Vagina (tissue), 2 donors: ENCODE measurements at regions not wholly inside any gene's neighbourhood (a gene's known extent, or its start where the extent isn't known, plus 50 kb on each side); places are given as distances from the start of the nearest gene placed in this dataset.

Experiments
- DNase-seq, 2 donors: peaks; one replicate each; pipeline ENCODE4 v3.0.0-alpha.2; 2017; ENCODE audit errors: extremely low spot score in 2 of 2
- H3K27ac ChIP-seq: fragments of 200-600 bp; sonication (generic); one replicate; pipeline ENCODE4 v1.5.1; 2019
- H3K27me3 ChIP-seq: fragments of 200-600 bp; sonication (generic); one replicate; pipeline ENCODE4 v1.5.1; 2019
- H3K36me3 ChIP-seq, 2 donors: fragments of 200-600 bp; sonication (generic); one replicate each; pipeline ENCODE4 v1.5.1; 2017 to 2019
- H3K4me1 ChIP-seq: fragments of 200-600 bp; sonication (generic); one replicate; pipeline ENCODE4 v1.5.1; 2019
- H3K4me3 ChIP-seq, 2 donors: fragments of 200-600 bp; sonication (generic); 1 replicate in 1 of 2; 2 replicates in 1 of 2; pipeline ENCODE4 v1.5.1; 2016 to 2019
- H3K9me3 ChIP-seq: fragments of 200-600 bp; sonication (generic); one replicate; pipeline ENCODE4 v1.5.1; 2019
- POLR2A ChIP-seq, 2 donors: fragments of 450-650 bp; IDR thresholded peaks; one replicate each; pipeline ENCODE4 v1.6.1; 2017; ENCODE audit warnings: antibody characterized with exemption in 2 of 2, mild to moderate bottlenecking in 2 of 2, moderate library complexity in 2 of 2
- POLR2AphosphoS5 ChIP-seq, 2 donors: sonication (generic); formaldehyde crosslinking; IDR thresholded peaks; one replicate each; pipeline ENCODE4 v1.9.0; 2017; ENCODE audit warnings: antibody characterized with exemption in 2 of 2, mild to moderate bottlenecking in 2 of 2, low read depth in 1 of 2; ENCODE audit not compliant: insufficient read depth in 1 of 2
- intact Hi-C: fragments of 100-400 bp; cut with DNase I; formaldehyde crosslinking; loops from one replicate; pipeline ENCODE4 v1.15.1; 2023
- TF ChIP-seq, protein P1 (sequence below), 3 experiments: fragments of 450-650 bp in 2 of 3; fragments of 200-600 bp in 1 of 3; sonication (generic) in 1 of 3; IDR thresholded peaks; one replicate each; pipeline ENCODE4 v1.5.1; 2017 to 2019; ENCODE audit warnings: antibody characterized with exemption in 3 of 3, mild to moderate bottlenecking in 2 of 3, moderate library complexity in 2 of 3

DNA sequence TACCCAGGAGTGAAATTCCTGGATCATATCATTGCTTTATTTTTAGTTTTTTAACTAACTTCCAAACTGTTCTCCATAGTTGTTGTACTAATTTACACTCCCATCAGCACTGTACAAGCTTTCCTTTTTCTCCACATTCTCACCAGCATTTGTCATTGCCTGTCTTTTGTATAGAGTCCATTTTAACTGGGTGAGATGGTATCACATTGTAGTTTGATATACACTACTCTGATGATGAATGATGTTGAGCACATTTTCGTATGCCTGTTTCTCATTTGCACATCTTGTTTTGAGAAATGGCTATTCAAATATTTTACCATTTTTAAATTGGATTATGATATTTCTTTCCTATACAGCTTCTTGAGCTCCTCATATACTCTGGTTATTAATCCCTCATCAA, 1586.6 kb downstream of the SI start:
- H3K9me3 ChIP-seq, result no peaks in the 10 kb centered on the region
- no peaks in the 10 kb centered on the region for H3K4me1 ChIP-seq
- H3K27ac ChIP-seq, result no peak overlapping the region
- no peak for DNase-seq
- intact Hi-C loops, result no loop called here
- TF ChIP-seq POLR2A (IDR thresholded peaks at IDR 0.05) (no peak), POLR2AphosphoS5 (IDR thresholded peaks at IDR 0.05; ENCODE audit: insufficient read depth in 1 of 2, low read depth in 1 of 2) (no peak)
- TF ChIP-seq, protein P1, sequence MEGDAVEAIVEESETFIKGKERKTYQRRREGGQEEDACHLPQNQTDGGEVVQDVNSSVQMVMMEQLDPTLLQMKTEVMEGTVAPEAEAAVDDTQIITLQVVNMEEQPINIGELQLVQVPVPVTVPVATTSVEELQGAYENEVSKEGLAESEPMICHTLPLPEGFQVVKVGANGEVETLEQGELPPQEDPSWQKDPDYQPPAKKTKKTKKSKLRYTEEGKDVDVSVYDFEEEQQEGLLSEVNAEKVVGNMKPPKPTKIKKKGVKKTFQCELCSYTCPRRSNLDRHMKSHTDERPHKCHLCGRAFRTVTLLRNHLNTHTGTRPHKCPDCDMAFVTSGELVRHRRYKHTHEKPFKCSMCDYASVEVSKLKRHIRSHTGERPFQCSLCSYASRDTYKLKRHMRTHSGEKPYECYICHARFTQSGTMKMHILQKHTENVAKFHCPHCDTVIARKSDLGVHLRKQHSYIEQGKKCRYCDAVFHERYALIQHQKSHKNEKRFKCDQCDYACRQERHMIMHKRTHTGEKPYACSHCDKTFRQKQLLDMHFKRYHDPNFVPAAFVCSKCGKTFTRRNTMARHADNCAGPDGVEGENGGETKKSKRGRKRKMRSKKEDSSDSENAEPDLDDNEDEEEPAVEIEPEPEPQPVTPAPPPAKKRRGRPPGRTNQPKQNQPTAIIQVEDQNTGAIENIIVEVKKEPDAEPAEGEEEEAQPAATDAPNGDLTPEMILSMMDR (IDR thresholded peaks at IDR 0.05), result no peak
- no peaks in the 10 kb centered on the region for H3K36me3 ChIP-seq
- H3K4me3 ChIP-seq, result no peak overlapping the region
- H3K27me3 ChIP-seq, result no peaks in the 10 kb centered on the region

DNA sequence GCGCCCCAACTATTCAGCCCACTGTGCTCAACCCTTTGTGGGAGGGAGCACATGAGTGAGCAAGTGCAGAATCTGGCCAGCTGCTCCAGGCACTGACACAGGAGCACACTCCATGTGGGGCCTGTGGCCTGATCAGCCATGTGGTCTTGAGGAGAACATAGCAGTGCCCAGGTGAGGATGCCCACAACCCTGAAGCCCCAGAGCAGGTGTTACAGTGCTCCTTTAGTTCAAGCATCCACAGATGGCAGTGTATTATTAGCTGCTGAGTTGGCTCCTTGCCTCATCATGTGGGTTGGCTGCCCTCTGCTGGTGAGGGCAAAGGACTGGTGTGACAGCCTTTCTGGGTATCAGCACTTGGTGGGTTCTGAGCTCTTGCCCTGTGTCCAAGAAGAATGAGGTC, 1588.2 kb downstream of the SI start:
- intact Hi-C loops, result no loop called here
- TF ChIP-seq, protein P1 (IDR thresholded peaks at IDR 0.05), result no peak
- TF ChIP-seq POLR2AphosphoS5 (IDR thresholded peaks at IDR 0.05; ENCODE audit: insufficient read depth in 1 of 2, low read depth in 1 of 2) (no peak), POLR2A (IDR thresholded peaks at IDR 0.05) (no peak)
- Histone ChIP-seq H3K4me3 (no peak overlapping the region), H3K36me3 (no peaks in the 10 kb centered on the region), H3K4me1 (no peaks in the 10 kb centered on the region), H3K9me3 (no peaks in the 10 kb centered on the region), H3K27me3 (no peaks in the 10 kb centered on the region), H3K27ac (no peak overlapping the region)
- no peak for DNase-seq

GRCh38 chr3:163482695-163483094, 1595.6 kb downstream of the SI start:
- no peaks in the 10 kb centered on the region for H3K9me3 ChIP-seq
- intact Hi-C loops, result no loop called here
- no peaks in the 10 kb centered on the region for H3K4me1 ChIP-seq
- TF ChIP-seq, protein P1 (IDR thresholded peaks at IDR 0.05), result no peak
- TF ChIP-seq POLR2AphosphoS5 (IDR thresholded peaks at IDR 0.05; ENCODE audit: insufficient read depth in 1 of 2, low read depth in 1 of 2) (no peak), POLR2A (IDR thresholded peaks at IDR 0.05) (no peak)
- H3K36me3 ChIP-seq, result no peaks in the 10 kb centered on the region
- no peak for DNase-seq
- no peak overlapping the region for H3K4me3 ChIP-seq
- no peak overlapping the region for H3K27ac ChIP-seq
- no peaks in the 10 kb centered on the region for H3K27me3 ChIP-seq

GRCh38 chr3:163481738-163482137, 1596.6 kb downstream of the SI start:
- Histone ChIP-seq H3K9me3 (no peaks in the 10 kb centered on the region), H3K4me1 (no peaks in the 10 kb centered on the region), H3K4me3 (no peak overlapping the region), H3K36me3 (no peaks in the 10 kb centered on the region), H3K27me3 (no peaks in the 10 kb centered on the region), H3K27ac (no peak overlapping the region)
- DNase-seq, result no peak
- TF ChIP-seq POLR2AphosphoS5 (IDR thresholded peaks at IDR 0.05; ENCODE audit: insufficient read depth in 1 of 2, low read depth in 1 of 2) (no peak), POLR2A (IDR thresholded peaks at IDR 0.05) (no peak)
- TF ChIP-seq, protein P1 (IDR thresholded peaks at IDR 0.05), result no peak
- intact Hi-C loops, result no loop called here

- intact Hi-C loops, result no loop called here
- Histone ChIP-seq H3K27ac (no peak overlapping the region), H3K4me1 (no peaks in the 10 kb centered on the region), H3K36me3 (no peaks in the 10 kb centered on the region), H3K27me3 (no peaks in the 10 kb centered on the region), H3K4me3 (no peak overlapping the region), H3K9me3 (no peaks in the 10 kb centered on the region)
- DNase-seq, result no peak
- no peak for TF ChIP-seq POLR2A (IDR thresholded peaks at IDR 0.05)
- TF ChIP-seq, protein P1 (IDR thresholded peaks at IDR 0.05), result no peak
- TF ChIP-seq POLR2AphosphoS5 (IDR thresholded peaks at IDR 0.05; ENCODE audit: insufficient read depth in 1 of 2, low read depth in 1 of 2), result no peak
Observed at GRCh38 chr3:163476179-163476578, 1602.1 kb downstream of the SI start.
